CD4-positive, CD25-positive, alpha-beta regulatory T cell (primary cell): ENCODE measurements at regions not wholly inside any gene's neighbourhood (a gene's known extent, or its start where the extent isn't known, plus 50 kb on each side); places are given as distances from the start of the nearest gene placed in this dataset.

Experiments used
- ATAC-seq, 2 donors: fragments of 150-1000 bp; cut with Tn5 transposase; one replicate each; pipeline ENCODE4 v1.10.0; 2021; ENCODE audit warnings: low read depth in 2 of 2, moderate number of reproducible peaks in 2 of 2, moderate library complexity in 1 of 2
- DNase-seq, 3 donors: peaks; one replicate each; pipeline versions ENCODE4 v3.0.0 to v3.0.0-alpha.2; 2012 to 2022; ENCODE audit warnings: mixed read lengths in 1 of 3
- H3K27ac ChIP-seq: one replicate; pipeline ENCODE4 v1.7.0; 2013; ENCODE audit warnings: mild to moderate bottlenecking, low read length; ENCODE audit not compliant: insufficient read depth, poor library complexity, severe bottlenecking
- H3K27me3 ChIP-seq: one replicate; pipeline ENCODE4 v1.7.0; 2013; ENCODE audit warnings: low read length; ENCODE audit not compliant: control insufficient read depth, insufficient read depth
- H3K36me3 ChIP-seq: one replicate; pipeline ENCODE4 v1.7.0; 2013; ENCODE audit warnings: mild to moderate bottlenecking, low read length, moderate library complexity; ENCODE audit not compliant: control insufficient read depth, insufficient read depth
- H3K4me1 ChIP-seq: 2 replicates; pipeline ENCODE4 v1.7.0; 2013; ENCODE audit warnings: mild to moderate bottlenecking, low read length; ENCODE audit not compliant: insufficient read depth, control insufficient read depth, poor library complexity, severe bottlenecking
- H3K4me3 ChIP-seq: one replicate; pipeline ENCODE4 v1.7.0; 2013; ENCODE audit warnings: low read depth, mild to moderate bottlenecking, low read length, moderate library complexity
- H3K9me3 ChIP-seq, 2 experiments: 1 replicate in 1 of 2; 2 replicates in 1 of 2; pipeline ENCODE4 v1.7.0; 2013; ENCODE audit warnings: low read length in 2 of 2, mild to moderate bottlenecking in 1 of 2, moderate library complexity in 1 of 2; ENCODE audit not compliant: control insufficient read depth in 2 of 2
- H3K27ac Mint-ChIP-seq, 3 donors: one replicate each; pipeline ENCODE4 v1.8.0; 2020 to 2022; ENCODE audit warnings: mild to moderate bottlenecking in 3 of 3, mixed read lengths in 3 of 3, moderate library complexity in 2 of 3
- H3K27me3 Mint-ChIP-seq: one replicate; pipeline ENCODE4 v1.8.0; 2022; ENCODE audit warnings: mild to moderate bottlenecking, mixed read lengths
- H3K36me3 Mint-ChIP-seq: one replicate; pipeline ENCODE4 v1.8.0; 2020; ENCODE audit warnings: mixed read lengths
- H3K4me1 Mint-ChIP-seq, 4 donors: one replicate each; pipeline ENCODE4 v1.8.0; 2020 to 2022; ENCODE audit warnings: mixed read lengths in 4 of 4, mild to moderate bottlenecking in 1 of 4
- H3K4me3 Mint-ChIP-seq, 4 donors: one replicate each; pipeline ENCODE4 v1.8.0; 2020 to 2022; ENCODE audit warnings: mild to moderate bottlenecking in 4 of 4, mixed read lengths in 4 of 4, moderate library complexity in 3 of 4
- H3K9me3 Mint-ChIP-seq, 7 donors: one replicate each; pipeline ENCODE4 v1.8.0; 2020 to 2022; ENCODE audit warnings: mixed read lengths in 7 of 7, mild to moderate bottlenecking in 3 of 7, moderate library complexity in 2 of 7

GRCh38 chr9:3006851-3007250, 163.0 kb upstream of the PUM3 start:
- Histone ChIP-seq H3K4me3 (no peak overlapping the region), H3K4me1 (no peaks in the 10 kb centered on the region), H3K27ac (no peak overlapping the region), H3K9me3 (no peaks in the 10 kb centered on the region), H3K27me3 (no peaks in the 10 kb centered on the region), H3K36me3 (no peaks in the 10 kb centered on the region)
- no peaks in the 10 kb centered on the region for H3K36me3 Mint-ChIP-seq
- no peak for DNase-seq
- no peak overlapping the region for H3K4me3 Mint-ChIP-seq
- H3K27ac Mint-ChIP-seq = no peak overlapping the region
- peaks cover 0 to 5% (median 0%) of the 10 kb centered on the region in 7 donors for H3K9me3 Mint-ChIP-seq
- ATAC-seq = no peak
- no peaks in the 10 kb centered on the region for H3K4me1 Mint-ChIP-seq
- H3K27me3 Mint-ChIP-seq = peaks cover 4% of the 10 kb centered on the region

DNA sequence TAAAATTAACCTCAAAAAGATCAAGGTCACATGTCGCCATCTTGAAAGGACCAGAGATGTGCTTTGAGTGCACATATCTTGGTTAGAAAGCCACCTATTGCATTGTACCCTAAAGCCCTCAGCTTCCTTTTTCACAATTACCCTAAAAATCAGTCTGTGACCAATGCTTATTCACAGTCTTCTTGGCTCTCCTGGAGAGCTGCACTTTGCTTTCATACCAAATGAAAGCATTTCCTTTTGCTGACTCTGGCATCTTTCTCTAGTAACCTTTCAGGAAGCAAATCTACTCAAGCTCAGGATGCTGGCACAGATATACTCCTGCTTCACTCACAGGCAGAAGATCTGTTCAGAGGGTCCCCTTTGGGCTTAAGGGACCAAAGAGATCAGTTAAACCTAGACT, 160.7 kb upstream of the PUM3 start:
- H3K27ac ChIP-seq = no peak overlapping the region
- DNase-seq = no peak
- no peak overlapping the region for H3K4me3 ChIP-seq
- H3K4me1 ChIP-seq = no peaks in the 10 kb centered on the region
- H3K4me1 Mint-ChIP-seq = no peaks in the 10 kb centered on the region
- H3K27me3 Mint-ChIP-seq = no peaks in the 10 kb centered on the region
- H3K36me3 ChIP-seq = no peaks in the 10 kb centered on the region
- no peaks in the 10 kb centered on the region for H3K9me3 ChIP-seq
- H3K27me3 ChIP-seq = no peaks in the 10 kb centered on the region
- H3K27ac Mint-ChIP-seq = no peak overlapping the region
- no peak overlapping the region for H3K4me3 Mint-ChIP-seq
- no peak for ATAC-seq
- no peaks in the 10 kb centered on the region for H3K36me3 Mint-ChIP-seq
- H3K9me3 Mint-ChIP-seq = peaks cover 0 to 4% (median 0%) of the 10 kb centered on the region in 7 donors

DNA sequence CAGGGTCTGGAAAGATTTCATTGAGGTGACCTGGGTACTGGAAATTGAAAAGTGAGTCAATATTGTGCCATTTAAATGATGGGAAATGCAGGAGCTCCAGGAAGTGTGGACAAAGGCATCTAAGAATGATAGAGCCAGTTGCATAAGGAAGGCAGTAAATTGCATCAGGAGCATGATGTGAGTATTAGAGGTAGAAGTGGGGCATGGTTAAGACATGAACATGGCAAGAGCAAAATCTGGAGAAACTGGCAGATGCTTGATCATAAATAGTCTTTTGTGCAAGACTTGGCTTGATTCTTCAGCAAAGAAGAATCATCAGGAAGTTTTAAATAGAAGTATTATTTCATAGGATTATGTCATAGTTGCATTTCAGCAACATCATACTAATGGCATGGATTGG, 157.4 kb upstream of the PUM3 start:
- no peaks in the 10 kb centered on the region for H3K27me3 ChIP-seq
- H3K36me3 ChIP-seq = no peaks in the 10 kb centered on the region
- H3K27ac ChIP-seq = no peak overlapping the region
- H3K27ac Mint-ChIP-seq = no peak overlapping the region
- no peaks in the 10 kb centered on the region for H3K9me3 ChIP-seq
- H3K4me1 ChIP-seq = no peaks in the 10 kb centered on the region
- no peak overlapping the region for H3K4me3 ChIP-seq
- no peaks in the 10 kb centered on the region for H3K4me1 Mint-ChIP-seq
- H3K27me3 Mint-ChIP-seq = no peaks in the 10 kb centered on the region
- no peak overlapping the region for H3K4me3 Mint-ChIP-seq
- H3K36me3 Mint-ChIP-seq = no peaks in the 10 kb centered on the region
- peaks cover 0 to 2% (median 0%) of the 10 kb centered on the region in 7 donors for H3K9me3 Mint-ChIP-seq
- ATAC-seq (no peak), DNase-seq (no peak)

DNA sequence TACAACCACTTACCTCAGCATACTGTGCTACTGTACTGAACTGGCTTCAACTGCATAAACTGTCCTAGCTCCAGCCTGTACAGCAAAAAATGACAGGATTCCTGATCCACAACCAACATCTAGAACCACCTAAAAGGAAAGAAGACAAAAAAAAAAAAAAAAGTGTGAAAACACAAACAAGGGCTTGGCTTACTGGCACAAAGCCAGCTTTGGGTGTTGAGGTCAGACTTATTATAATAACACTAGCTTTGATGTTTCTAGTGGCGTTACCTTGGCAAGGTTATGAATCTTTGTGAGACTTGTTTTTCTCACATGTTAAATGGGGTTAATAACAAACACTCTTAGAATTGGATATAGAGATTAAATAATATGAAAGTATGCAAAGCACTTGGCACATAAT, 148.5 kb upstream of the PUM3 start:
- Histone ChIP-seq H3K27me3 (no peaks in the 10 kb centered on the region), H3K27ac (no peak overlapping the region), H3K9me3 (no peaks in the 10 kb centered on the region), H3K4me1 (no peaks in the 10 kb centered on the region), H3K36me3 (no peaks in the 10 kb centered on the region), H3K4me3 (no peak overlapping the region)
- Mint-ChIP-seq H3K27me3 (peaks cover 4% of the 10 kb centered on the region), H3K4me1 (no peaks in the 10 kb centered on the region), H3K4me3 (no peak overlapping the region), H3K36me3 (no peaks in the 10 kb centered on the region), H3K9me3 (peaks cover 0 to 1% (median 0%) of the 10 kb centered on the region in 7 donors), H3K27ac (no peak overlapping the region)
- ATAC-seq = no peak
- no peak for DNase-seq

GRCh38 chr9:2991292-2991691, 147.4 kb upstream of the PUM3 start:
- H3K36me3 ChIP-seq = no peaks in the 10 kb centered on the region
- no peaks in the 10 kb centered on the region for H3K4me1 Mint-ChIP-seq
- H3K27me3 ChIP-seq = no peaks in the 10 kb centered on the region
- DNase-seq = no peak
- H3K27ac Mint-ChIP-seq = peak overlapping the region in 1 of 3 donors; percentile 16
- no peak overlapping the region for H3K4me3 Mint-ChIP-seq
- no peak overlapping the region for H3K4me3 ChIP-seq
- H3K27ac ChIP-seq = no peak overlapping the region
- peaks cover 0 to 1% (median 0%) of the 10 kb centered on the region in 7 donors for H3K9me3 Mint-ChIP-seq
- no peaks in the 10 kb centered on the region for H3K36me3 Mint-ChIP-seq
- ATAC-seq = no peak
- peaks cover 4% of the 10 kb centered on the region for H3K27me3 Mint-ChIP-seq
- no peaks in the 10 kb centered on the region for H3K4me1 ChIP-seq
- H3K9me3 ChIP-seq = no peaks in the 10 kb centered on the region

DNA sequence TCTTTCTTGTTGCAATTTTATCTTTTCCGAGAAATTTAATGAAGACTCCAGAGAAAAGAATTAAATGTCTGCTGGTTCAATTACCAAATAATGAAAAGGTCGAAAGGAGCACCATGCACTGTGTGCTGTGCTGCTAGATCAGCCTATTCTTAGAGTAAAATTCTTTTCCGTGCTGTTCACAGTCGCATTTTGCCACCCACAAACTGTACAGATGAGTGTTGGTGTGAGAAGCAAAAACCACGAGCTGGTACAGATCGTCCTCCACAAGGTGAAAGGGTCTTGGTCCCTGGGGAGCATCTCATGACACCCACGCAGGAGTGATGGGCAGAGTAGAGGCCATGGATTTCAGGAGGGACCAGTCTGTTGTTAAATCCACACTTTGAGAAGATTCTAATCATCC, 143.8 kb upstream of the PUM3 start:
- Histone ChIP-seq H3K27me3 (no peaks in the 10 kb centered on the region), H3K27ac (no peak overlapping the region), H3K36me3 (no peaks in the 10 kb centered on the region), H3K9me3 (no peaks in the 10 kb centered on the region), H3K4me1 (no peaks in the 10 kb centered on the region), H3K4me3 (no peak overlapping the region)
- no peak for ATAC-seq
- no peaks in the 10 kb centered on the region for H3K4me1 Mint-ChIP-seq
- no peaks in the 10 kb centered on the region for H3K36me3 Mint-ChIP-seq
- H3K4me3 Mint-ChIP-seq = no peak overlapping the region
- DNase-seq = no peak
- H3K27me3 Mint-ChIP-seq = peaks cover 4% of the 10 kb centered on the region
- no peak overlapping the region for H3K27ac Mint-ChIP-seq
- peaks cover 0 to 2% (median 0%) of the 10 kb centered on the region in 7 donors for H3K9me3 Mint-ChIP-seq

DNA sequence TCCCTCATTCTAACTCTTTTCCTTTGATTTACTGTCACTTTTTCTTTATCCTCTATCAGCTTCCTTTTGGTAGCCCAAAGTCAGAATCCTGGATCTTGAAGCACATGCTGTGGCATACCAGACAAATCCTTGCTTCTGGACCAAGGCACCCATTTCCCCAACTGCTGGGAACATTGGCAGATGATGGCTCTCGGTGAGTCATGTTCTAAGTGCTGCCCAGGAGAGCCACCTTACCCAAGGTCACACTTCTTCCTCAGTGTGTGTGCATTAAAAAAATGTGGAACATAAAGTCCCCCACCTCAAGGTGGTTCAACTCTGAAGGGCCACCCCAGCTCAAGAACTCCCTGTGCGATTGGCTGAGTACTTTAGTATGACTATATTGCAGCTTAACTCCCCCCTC, 141.4 kb upstream of the PUM3 start:
- no peak overlapping the region for H3K4me3 ChIP-seq
- no peaks in the 10 kb centered on the region for H3K27me3 ChIP-seq
- H3K36me3 Mint-ChIP-seq = no peaks in the 10 kb centered on the region
- peaks cover 0 to 2% (median 0%) of the 10 kb centered on the region in 7 donors for H3K9me3 Mint-ChIP-seq
- ATAC-seq (no peak), DNase-seq (no peak)
- no peaks in the 10 kb centered on the region for H3K4me1 ChIP-seq
- no peaks in the 10 kb centered on the region for H3K9me3 ChIP-seq
- no peaks in the 10 kb centered on the region for H3K4me1 Mint-ChIP-seq
- H3K36me3 ChIP-seq = no peaks in the 10 kb centered on the region
- H3K27me3 Mint-ChIP-seq = peaks cover 4% of the 10 kb centered on the region
- H3K27ac Mint-ChIP-seq = no peak overlapping the region
- no peak overlapping the region for H3K27ac ChIP-seq
- H3K4me3 Mint-ChIP-seq = no peak overlapping the region

- Histone ChIP-seq H3K4me1 (no peaks in the 10 kb centered on the region), H3K27me3 (no peaks in the 10 kb centered on the region), H3K9me3 (no peaks in the 10 kb centered on the region), H3K4me3 (no peak overlapping the region), H3K27ac (no peak overlapping the region), H3K36me3 (no peaks in the 10 kb centered on the region)
- no peak for DNase-seq
- no peaks in the 10 kb centered on the region for H3K4me1 Mint-ChIP-seq
- H3K36me3 Mint-ChIP-seq = no peaks in the 10 kb centered on the region
- peaks cover 4% of the 10 kb centered on the region for H3K27me3 Mint-ChIP-seq
- ATAC-seq = no peak
- peaks cover 0 to 2% (median 0%) of the 10 kb centered on the region in 7 donors for H3K9me3 Mint-ChIP-seq
- no peak overlapping the region for H3K27ac Mint-ChIP-seq
- no peak overlapping the region for H3K4me3 Mint-ChIP-seq
Observed at GRCh38 chr9:2984491-2984890, 140.6 kb upstream of the PUM3 start.
